Activated T-helper 1 cell treated with anti-CD3 and anti-CD28 coated beads, Interleukin-12 subunit alpha, Interleukin-12 subunit beta, Interleukin-2, Interleukin-4 antibody, amounts not matched to agents 30 ng/mL and 10 ng/mL and 1 ng/mL, durations not matched to agents 14 hours and 24 hours and 36 hours (primary cell): ENCODE measurements at regions not wholly inside any gene's neighbourhood (a gene's known extent, or its start where the extent isn't known, plus 50 kb on each side); places are given as distances from the start of the nearest gene placed in this dataset.

Source experiments
- DNase-seq: peaks from one replicate; pipeline ENCODE4 v3.0.0; 2021; ENCODE audit warnings: low spot score
- H3K27ac Mint-ChIP-seq: one replicate; pipeline ENCODE4 v1.8.0; 2021; ENCODE audit warnings: mild to moderate bottlenecking, mixed read lengths
- H3K27me3 Mint-ChIP-seq: one replicate; pipeline ENCODE4 v1.8.0; 2022; ENCODE audit warnings: mild to moderate bottlenecking, moderate library complexity, mixed read lengths; ENCODE audit not compliant: insufficient read depth
- H3K36me3 Mint-ChIP-seq: one replicate; pipeline ENCODE4 v1.8.0; 2021; ENCODE audit warnings: low read depth, mixed read lengths
- H3K4me1 Mint-ChIP-seq: one replicate; pipeline ENCODE4 v1.8.0; 2021; ENCODE audit warnings: low read depth, mixed read lengths
- H3K4me3 Mint-ChIP-seq: one replicate; pipeline ENCODE4 v1.8.0; 2021; ENCODE audit warnings: mild to moderate bottlenecking, moderate library complexity, mixed read lengths
- H3K9me3 Mint-ChIP-seq: one replicate; pipeline ENCODE4 v1.8.0; 2021; ENCODE audit warnings: mixed read lengths
- intact Hi-C: fragments of 100-400 bp; cut with micrococcal nuclease; formaldehyde crosslinking; loops from one replicate; pipeline ENCODE4 v1.15.1; 2024

- DNase-seq = no peak
- no peaks in the 10 kb centered on the region for H3K4me1 Mint-ChIP-seq
- no peaks in the 10 kb centered on the region for H3K27me3 Mint-ChIP-seq
- peaks cover 11% of the 10 kb centered on the region for H3K9me3 Mint-ChIP-seq
- H3K36me3 Mint-ChIP-seq = no peaks in the 10 kb centered on the region
- no peak overlapping the region for H3K4me3 Mint-ChIP-seq
- H3K27ac Mint-ChIP-seq = no peak overlapping the region
- intact Hi-C loops = no loop called here
Measured at GRCh38 chr18:78579854-78580577, 399.6 kb upstream of the SALL3 start.

- Mint-ChIP-seq H3K4me1 (no peaks in the 10 kb centered on the region), H3K36me3 (no peaks in the 10 kb centered on the region), H3K9me3 (peaks cover 9% of the 10 kb centered on the region), H3K4me3 (no peak overlapping the region), H3K27ac (no peak overlapping the region), H3K27me3 (no peaks in the 10 kb centered on the region)
- intact Hi-C loops = no loop called here
- DNase-seq = no peak
Measured at GRCh38 chr18:78580835-78581339, 398.7 kb upstream of the SALL3 start.

GRCh38 chr18:78582181-78582709 lies 397.4 kb upstream of the SALL3 start:
- Mint-ChIP-seq H3K9me3 (peaks cover 5% of the 10 kb centered on the region), H3K36me3 (no peaks in the 10 kb centered on the region), H3K27me3 (no peaks in the 10 kb centered on the region), H3K4me3 (no peak overlapping the region), H3K4me1 (no peaks in the 10 kb centered on the region), H3K27ac (no peak overlapping the region)
- intact Hi-C loops = no loop called here
- DNase-seq = no peak

GRCh38 chr18:78582898-78583738 lies 396.5 kb upstream of the SALL3 start:
- no peak overlapping the region for H3K4me3 Mint-ChIP-seq
- H3K36me3 Mint-ChIP-seq = no peaks in the 10 kb centered on the region
- DNase-seq = no peak
- intact Hi-C loops = no loop called here
- H3K9me3 Mint-ChIP-seq = peaks cover 5% of the 10 kb centered on the region
- no peaks in the 10 kb centered on the region for H3K4me1 Mint-ChIP-seq
- H3K27ac Mint-ChIP-seq = no peak overlapping the region
- H3K27me3 Mint-ChIP-seq = no peaks in the 10 kb centered on the region

DNA sequence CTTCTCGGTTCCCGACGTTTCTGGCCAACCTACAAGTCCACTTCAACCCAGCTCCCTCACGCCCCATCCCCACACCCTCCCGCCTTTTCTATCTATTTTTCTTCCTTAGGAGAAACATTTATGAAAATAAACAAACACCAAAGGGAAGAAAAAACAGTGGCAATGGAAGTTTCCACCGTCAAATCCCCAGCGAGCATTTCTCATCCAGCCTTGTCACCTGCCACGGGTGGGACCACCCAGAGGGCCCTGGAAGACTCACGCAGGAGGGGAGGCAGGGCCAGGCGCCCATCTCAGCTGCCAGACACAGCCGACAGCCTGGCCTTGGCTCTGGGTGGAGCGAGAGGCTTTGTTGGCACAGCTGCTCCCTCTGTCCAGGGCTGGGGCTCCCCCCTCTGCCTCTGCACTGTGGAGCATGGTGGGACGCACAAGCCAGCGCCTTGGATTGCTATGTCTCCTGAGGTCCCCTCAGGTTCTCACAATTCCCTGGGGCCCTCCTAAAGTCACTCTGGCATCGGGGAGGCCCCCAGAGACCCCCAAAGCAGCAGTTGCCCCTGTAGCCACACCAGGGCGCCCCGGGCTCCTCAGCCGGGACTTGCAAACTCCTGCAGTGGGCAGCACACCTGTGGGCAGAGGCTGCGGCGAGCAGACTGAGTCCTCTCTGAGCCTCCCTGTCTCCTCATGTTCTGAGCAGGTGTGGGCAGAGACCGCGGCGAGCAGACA lies 395.7 kb upstream of the SALL3 start:
- Mint-ChIP-seq H3K9me3 (peaks cover 5% of the 10 kb centered on the region), H3K36me3 (no peaks in the 10 kb centered on the region), H3K27ac (no peak overlapping the region), H3K27me3 (no peaks in the 10 kb centered on the region), H3K4me3 (no peak overlapping the region), H3K4me1 (no peaks in the 10 kb centered on the region)
- intact Hi-C loops = no loop called here
- no peak for DNase-seq

- no peak overlapping the region for H3K27ac Mint-ChIP-seq
Measured at GRCh38 chr18:78584459-78585022, 395.1 kb upstream of the SALL3 start.

DNA sequence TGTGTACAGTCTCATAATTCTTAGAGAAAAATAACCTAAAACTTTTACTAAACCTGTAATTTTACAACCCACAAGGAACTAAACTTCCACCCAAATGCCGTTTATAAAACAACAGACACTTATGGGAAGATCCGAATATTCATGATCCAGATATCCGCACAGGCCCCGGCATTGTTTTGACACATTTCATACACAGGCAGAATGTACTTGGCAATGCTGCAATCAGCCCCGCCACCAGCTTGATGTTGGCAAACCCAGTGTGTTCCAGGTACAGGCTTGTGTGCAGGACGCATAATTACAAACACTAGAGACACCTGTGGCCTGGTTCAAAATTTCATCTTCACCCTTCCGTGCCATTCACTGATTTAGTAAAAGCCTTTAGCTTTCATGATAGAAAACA lies 393.0 kb upstream of the SALL3 start:
- no peak overlapping the region for H3K4me3 Mint-ChIP-seq
- intact Hi-C loops = no loop called here
- H3K9me3 Mint-ChIP-seq = peaks cover 4% of the 10 kb centered on the region

More at GRCh38 chr18:78584459-78585022, 395.1 kb upstream of the SALL3 start:
- H3K4me3 Mint-ChIP-seq = no peak overlapping the region
- no peaks in the 10 kb centered on the region for H3K27me3 Mint-ChIP-seq
- H3K9me3 Mint-ChIP-seq = peaks cover 5% of the 10 kb centered on the region
- intact Hi-C loops = no loop called here
- H3K4me1 Mint-ChIP-seq = no peaks in the 10 kb centered on the region
- no peak for DNase-seq
- no peaks in the 10 kb centered on the region for H3K36me3 Mint-ChIP-seq

GRCh38 chr18:78587096-78587495 lies 392.5 kb upstream of the SALL3 start:
- no peaks in the 10 kb centered on the region for H3K27me3 Mint-ChIP-seq
- H3K4me1 Mint-ChIP-seq = no peaks in the 10 kb centered on the region
- H3K36me3 Mint-ChIP-seq = no peaks in the 10 kb centered on the region
- no peak overlapping the region for H3K4me3 Mint-ChIP-seq
- no peaks in the 10 kb centered on the region for H3K9me3 Mint-ChIP-seq
- H3K27ac Mint-ChIP-seq = no peak overlapping the region
- intact Hi-C loops = no loop called here
- DNase-seq = no peak

More for the DNA sequence above, 393.0 kb upstream of the SALL3 start:
- H3K4me1 Mint-ChIP-seq = no peaks in the 10 kb centered on the region
- no peak for DNase-seq
- no peaks in the 10 kb centered on the region for H3K27me3 Mint-ChIP-seq
- H3K27ac Mint-ChIP-seq = no peak overlapping the region
- no peaks in the 10 kb centered on the region for H3K36me3 Mint-ChIP-seq

DNA sequence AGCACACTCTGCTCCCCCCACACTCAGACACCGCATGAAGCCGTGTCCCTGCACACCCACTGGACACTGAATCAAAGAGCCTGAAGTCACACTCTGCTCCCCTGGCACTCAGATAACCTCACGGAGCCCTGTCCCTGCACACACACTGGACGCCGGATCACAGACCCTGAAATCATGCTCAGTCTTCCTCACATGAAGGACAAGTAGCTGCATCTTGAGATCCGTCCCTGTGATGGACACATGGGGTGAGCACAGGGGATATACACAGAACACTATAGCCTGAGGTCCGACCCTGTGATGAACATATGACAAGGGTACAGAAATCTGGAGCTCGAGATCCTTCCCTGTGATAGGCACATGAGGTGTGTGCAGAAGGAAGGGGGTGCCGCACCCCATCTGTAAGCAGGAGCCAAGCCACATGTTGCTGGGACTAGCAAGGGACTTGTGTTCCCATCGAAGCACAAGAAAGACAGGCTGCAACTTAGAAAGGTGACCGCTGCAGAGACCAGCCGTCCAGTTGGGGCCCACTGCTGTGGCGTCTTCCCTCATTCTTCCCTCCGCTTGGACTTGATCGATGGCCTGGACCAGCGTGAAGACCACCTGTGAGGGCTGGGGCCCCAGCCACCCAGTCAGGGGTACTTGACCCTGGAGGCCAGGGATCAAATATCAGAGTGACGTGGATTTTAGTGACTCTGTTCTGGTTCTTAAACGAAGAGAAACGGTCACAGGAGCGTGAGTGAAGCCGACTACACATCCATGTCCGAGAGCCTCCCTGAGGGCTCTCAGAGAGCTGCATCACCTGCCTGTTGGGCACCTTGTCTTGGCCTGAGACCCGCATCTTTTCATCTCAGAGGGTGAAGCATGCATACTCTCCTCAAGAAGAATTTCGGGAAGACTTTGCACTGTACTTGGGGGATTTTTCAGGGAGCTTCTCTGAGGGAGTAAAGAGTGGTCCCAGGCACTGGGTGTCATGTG lies 391.7 kb upstream of the SALL3 start:
- Mint-ChIP-seq H3K9me3 (no peaks in the 10 kb centered on the region), H3K27me3 (no peaks in the 10 kb centered on the region), H3K4me1 (no peaks in the 10 kb centered on the region), H3K4me3 (no peak overlapping the region), H3K27ac (no peak overlapping the region), H3K36me3 (no peaks in the 10 kb centered on the region)
- no peak for DNase-seq
- intact Hi-C loops = no loop called here

DNA sequence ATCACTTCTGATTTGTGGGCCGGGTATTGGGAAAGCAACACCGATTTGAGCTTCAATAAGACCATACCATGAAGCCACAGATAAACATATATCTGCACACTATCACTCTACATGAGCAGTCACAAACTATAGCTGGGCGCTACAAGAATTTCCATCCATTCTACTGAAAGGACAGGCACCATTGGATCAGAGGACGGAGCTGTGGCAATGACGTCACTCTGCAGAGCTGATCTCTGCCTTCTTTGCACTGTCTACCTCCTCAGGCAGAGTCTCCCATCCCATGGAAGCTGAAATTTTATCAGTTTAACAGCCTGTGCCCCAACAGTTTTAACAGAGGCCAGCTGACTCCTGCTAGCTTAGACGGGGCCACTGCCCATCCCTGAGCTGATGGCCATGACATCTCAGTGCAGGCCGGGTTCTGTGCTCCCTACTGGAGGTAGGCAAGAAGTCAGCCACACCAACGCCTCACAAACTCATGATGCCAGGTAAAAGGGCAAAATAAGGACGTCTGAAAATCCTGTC lies 389.6 kb upstream of the SALL3 start:
- DNase-seq = no peak
- no peaks in the 10 kb centered on the region for H3K27me3 Mint-ChIP-seq

GRCh38 chr18:78595453-78595852 lies 384.2 kb upstream of the SALL3 start:
- H3K27me3 Mint-ChIP-seq = no peaks in the 10 kb centered on the region
- no peaks in the 10 kb centered on the region for H3K36me3 Mint-ChIP-seq
- intact Hi-C loops = no loop called here
- no peaks in the 10 kb centered on the region for H3K9me3 Mint-ChIP-seq
- DNase-seq = no peak
- H3K27ac Mint-ChIP-seq = no peak overlapping the region
- no peak overlapping the region for H3K4me3 Mint-ChIP-seq
- no peaks in the 10 kb centered on the region for H3K4me1 Mint-ChIP-seq

More for the DNA sequence above, 389.6 kb upstream of the SALL3 start:
- no peaks in the 10 kb centered on the region for H3K36me3 Mint-ChIP-seq
- intact Hi-C loops = no loop called here
- H3K9me3 Mint-ChIP-seq = no peaks in the 10 kb centered on the region
- H3K4me3 Mint-ChIP-seq = no peak overlapping the region
- H3K27ac Mint-ChIP-seq = no peak overlapping the region
- H3K4me1 Mint-ChIP-seq = no peaks in the 10 kb centered on the region
